Vagina (tissue), 2 donors: ENCODE measurements at regions not wholly inside any gene's neighbourhood (a gene's known extent, or its start where the extent isn't known, plus 50 kb on each side); places are given as distances from the start of the nearest gene placed in this dataset.

Experiments used
- POLR2AphosphoS5 ChIP-seq, 2 donors: sonication (generic); formaldehyde crosslinking; IDR thresholded peaks; one replicate each; pipeline ENCODE4 v1.9.0; 2017; ENCODE audit warnings: antibody characterized with exemption in 2 of 2, mild to moderate bottlenecking in 2 of 2, low read depth in 1 of 2; ENCODE audit not compliant: insufficient read depth in 1 of 2
- TF ChIP-seq, protein P1 (sequence below), 3 experiments: fragments of 450-650 bp in 2 of 3; fragments of 200-600 bp in 1 of 3; sonication (generic) in 1 of 3; IDR thresholded peaks; one replicate each; pipeline ENCODE4 v1.5.1; 2017 to 2019; ENCODE audit warnings: antibody characterized with exemption in 3 of 3, mild to moderate bottlenecking in 2 of 3, moderate library complexity in 2 of 3

DNA sequence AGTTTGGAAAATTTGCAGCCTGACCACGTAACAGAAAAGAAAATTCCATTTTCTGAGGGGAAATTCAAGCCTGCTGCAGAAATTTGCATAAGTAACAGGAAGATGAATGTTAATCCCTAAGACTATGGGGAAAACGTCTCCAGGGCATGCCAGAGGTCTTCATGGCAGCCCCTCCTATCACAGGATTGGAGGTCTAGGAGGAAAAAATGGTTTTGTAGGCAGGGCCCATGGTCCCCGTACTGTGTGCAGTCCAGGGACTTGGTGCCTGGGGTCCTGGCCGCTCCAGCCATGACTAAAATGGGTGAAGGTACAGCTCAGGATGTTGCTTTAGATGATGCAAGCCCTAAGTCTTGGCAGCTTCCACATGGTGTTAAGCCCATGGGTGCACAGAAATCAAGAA is 437.3 kb upstream of the SEMA3A start:
- no peak for TF ChIP-seq POLR2AphosphoS5 (IDR thresholded peaks at IDR 0.05; ENCODE audit: insufficient read depth in 1 of 2, low read depth in 1 of 2)
- TF ChIP-seq, protein P1, sequence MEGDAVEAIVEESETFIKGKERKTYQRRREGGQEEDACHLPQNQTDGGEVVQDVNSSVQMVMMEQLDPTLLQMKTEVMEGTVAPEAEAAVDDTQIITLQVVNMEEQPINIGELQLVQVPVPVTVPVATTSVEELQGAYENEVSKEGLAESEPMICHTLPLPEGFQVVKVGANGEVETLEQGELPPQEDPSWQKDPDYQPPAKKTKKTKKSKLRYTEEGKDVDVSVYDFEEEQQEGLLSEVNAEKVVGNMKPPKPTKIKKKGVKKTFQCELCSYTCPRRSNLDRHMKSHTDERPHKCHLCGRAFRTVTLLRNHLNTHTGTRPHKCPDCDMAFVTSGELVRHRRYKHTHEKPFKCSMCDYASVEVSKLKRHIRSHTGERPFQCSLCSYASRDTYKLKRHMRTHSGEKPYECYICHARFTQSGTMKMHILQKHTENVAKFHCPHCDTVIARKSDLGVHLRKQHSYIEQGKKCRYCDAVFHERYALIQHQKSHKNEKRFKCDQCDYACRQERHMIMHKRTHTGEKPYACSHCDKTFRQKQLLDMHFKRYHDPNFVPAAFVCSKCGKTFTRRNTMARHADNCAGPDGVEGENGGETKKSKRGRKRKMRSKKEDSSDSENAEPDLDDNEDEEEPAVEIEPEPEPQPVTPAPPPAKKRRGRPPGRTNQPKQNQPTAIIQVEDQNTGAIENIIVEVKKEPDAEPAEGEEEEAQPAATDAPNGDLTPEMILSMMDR (IDR thresholded peaks at IDR 0.05) = no peak
